H1 (cell line): ENCODE measurements at regions not wholly inside any gene's neighbourhood (a gene's known extent, or its start where the extent isn't known, plus 50 kb on each side); places are given as distances from the start of the nearest gene placed in this dataset.

Experiments
- CTCF ChIA-PET: fragments of 300-600 bp; sonication (Branson Sonifier 250); formaldehyde crosslinking; loops from one replicate; lab custom pipeline; 2021; ENCODE audit not compliant: partially characterized antibody; lab: Charles Lee
- POLR2A ChIA-PET: fragments of 300-600 bp; sonication (Branson Sonifier 250); formaldehyde crosslinking; loops from one replicate; lab custom pipeline; 2021; ENCODE audit warnings: inconsistent platforms; ENCODE audit not compliant: partially characterized antibody; lab: Charles Lee
- DNase-seq, 2 experiments: peaks; one replicate each; pipeline versions ENCODE4 v3.0.0 to v3.0.0-alpha.2; 2010 to 2022; ENCODE audit warnings: low spot score in 2 of 2, low read depth in 1 of 2, mixed read lengths in 1 of 2
- FAIRE-seq: peaks from 2 replicates; lab custom pipeline; 2011; peaks lifted over from hg19 to GRCh38; lab: Jason Lieb, UNC
- H2AFZ ChIP-seq: 2 replicates; pipeline ENCODE4 v1.8.1; 2012; ENCODE audit warnings: low read length, inconsistent platforms
- H2AK5ac ChIP-seq: 2 replicates; pipeline ENCODE4 v1.6.1; 2013; ENCODE audit warnings: low read depth, low read length
- H2BK120ac ChIP-seq: replicated peaks from 2 replicates; pipeline ENCODE3; 2013; ENCODE audit warnings: low read depth, low read length, inconsistent platforms
- H2BK12ac ChIP-seq: 2 replicates; pipeline ENCODE4 v1.6.1; 2013; ENCODE audit warnings: low read depth, low read length
- H2BK15ac ChIP-seq: 2 replicates; pipeline ENCODE4 v1.6.1; 2013; ENCODE audit warnings: low read length
- H2BK20ac ChIP-seq: 2 replicates; pipeline ENCODE4 v1.6.1; 2013; ENCODE audit warnings: low read length
- H2BK5ac ChIP-seq: 2 replicates; pipeline ENCODE4 v1.6.1; 2013; ENCODE audit warnings: low read depth, low read length
- H3K14ac ChIP-seq: 2 replicates; pipeline ENCODE4 v1.6.1; 2013; ENCODE audit warnings: inconsistent platforms; ENCODE audit not compliant: insufficient read length
- H3K18ac ChIP-seq: 2 replicates; pipeline ENCODE4 v1.6.1; 2013; ENCODE audit warnings: low read length; ENCODE audit errors: extremely low read depth
- H3K23ac ChIP-seq: 2 replicates; pipeline ENCODE4 v1.6.1; 2013; ENCODE audit warnings: inconsistent platforms; ENCODE audit not compliant: insufficient read length
- H3K23me2 ChIP-seq: 2 replicates; pipeline ENCODE4 v1.6.1; 2013; ENCODE audit warnings: low read depth, low read length
- H3K27ac ChIP-seq: 2 replicates; pipeline ENCODE4 v1.6.1; 2011; ENCODE audit warnings: low read depth, low read length, inconsistent platforms
- H3K27me3 ChIP-seq, 4 experiments: replicated peaks in 1 of 4; 1 replicate in 1 of 4; 2 replicates in 3 of 4; pipeline versions ENCODE4 v1.6.1 to v1.8.1; 2011 to 2013; ENCODE audit warnings: low read length in 3 of 4, mild to moderate bottlenecking in 3 of 4, inconsistent platforms in 2 of 4, mixed read lengths in 2 of 4, moderate library complexity in 1 of 4; ENCODE audit not compliant: control insufficient read depth in 3 of 4, insufficient read depth in 3 of 4; ENCODE audit errors: extremely low read depth in 1 of 4
- H3K36me3 ChIP-seq, 4 experiments: 2 replicates each; pipeline versions ENCODE4 v1.6.1 to v1.8.1; 2011 to 2013; ENCODE audit warnings: mild to moderate bottlenecking in 4 of 4, low read length in 3 of 4, moderate library complexity in 2 of 4, control low read depth in 1 of 4, inconsistent platforms in 1 of 4; ENCODE audit not compliant: insufficient read depth in 4 of 4, control insufficient read depth in 2 of 4
- H3K4ac ChIP-seq: replicated peaks from 2 replicates; pipeline ENCODE3; 2013; ENCODE audit warnings: low read length, low read depth, mixed read lengths, inconsistent platforms; ENCODE audit not compliant: insufficient read length
- H3K4me1 ChIP-seq, 4 experiments: replicated peaks in 1 of 4; 1 replicate in 1 of 4; 2 replicates in 3 of 4; pipeline versions ENCODE4 v1.6.1 to v1.8.1; 2011 to 2013; ENCODE audit warnings: low read length in 3 of 4, inconsistent platforms in 2 of 4, mixed read lengths in 1 of 4; ENCODE audit not compliant: insufficient read depth in 4 of 4, control insufficient read depth in 3 of 4
- H3K4me2 ChIP-seq, 2 experiments: 2 replicates each; pipeline versions ENCODE4 v1.6.1 to v1.8.1; 2011 to 2013; ENCODE audit warnings: low read depth in 2 of 2, low read length in 2 of 2, control low read depth in 1 of 2, inconsistent platforms in 1 of 2, mild to moderate bottlenecking in 1 of 2; ENCODE audit not compliant: insufficient read depth in 1 of 2
- H3K4me3 ChIP-seq, 4 experiments: fragments of 200-600, 300-600 bp in 1 of 4; sonication (generic), shearing (Covaris generic), sonication (Bioruptor Twin) in 1 of 4; 2 replicates each; pipeline versions ENCODE4 v1.5.1 to v1.8.1; 2011 to 2016; ENCODE audit warnings: low read length in 4 of 4, low read depth in 3 of 4, control low read depth in 2 of 4, inconsistent platforms in 2 of 4, mild to moderate bottlenecking in 2 of 4, mixed read lengths in 1 of 4, moderate library complexity in 1 of 4; ENCODE audit not compliant: insufficient read depth in 2 of 4; ENCODE audit errors: extremely low read depth in 1 of 4
- H3K56ac ChIP-seq: replicated peaks from 2 replicates; pipeline ENCODE3; 2013; ENCODE audit warnings: low read depth, mild to moderate bottlenecking, mixed read lengths, low read length, inconsistent platforms; ENCODE audit not compliant: insufficient read length
- H3K79me1 ChIP-seq: 2 replicates; pipeline ENCODE4 v1.6.1; 2013; ENCODE audit warnings: low read depth, low read length, control low read depth
- H3K79me2 ChIP-seq, 2 experiments: 2 replicates each; pipeline versions ENCODE4 v1.6.1 to v1.8.1; 2012 to 2013; ENCODE audit warnings: low read length in 2 of 2, mild to moderate bottlenecking in 2 of 2, inconsistent platforms in 1 of 2; ENCODE audit not compliant: insufficient read depth in 2 of 2, control insufficient read depth in 1 of 2
- H3K9ac ChIP-seq, 4 experiments: replicated peaks in 1 of 4; 1 replicate in 1 of 4; 2 replicates in 3 of 4; pipeline versions ENCODE4 v1.6.1 to v1.8.1; 2011 to 2013; ENCODE audit warnings: low read depth in 3 of 4, low read length in 3 of 4, control low read depth in 2 of 4, mild to moderate bottlenecking in 2 of 4, moderate library complexity in 2 of 4, inconsistent platforms in 1 of 4; ENCODE audit errors: extremely low read depth in 1 of 4
- H3K9me3 ChIP-seq, 2 experiments: 2 replicates each; pipeline versions ENCODE4 v1.6.1 to v1.8.1; 2012 to 2013; ENCODE audit warnings: mild to moderate bottlenecking in 2 of 2, moderate library complexity in 2 of 2, control low read depth in 1 of 2, inconsistent platforms in 1 of 2, low read depth in 1 of 2, low read length in 1 of 2, mixed read lengths in 1 of 2; ENCODE audit not compliant: insufficient read depth in 2 of 2
- H4K20me1 ChIP-seq, 2 experiments: replicated peaks in 1 of 2; 2 replicates each; pipeline versions ENCODE3 to v1.8.1; 2011 to 2013; ENCODE audit warnings: inconsistent platforms in 2 of 2, low read length in 2 of 2, mild to moderate bottlenecking in 1 of 2; ENCODE audit not compliant: insufficient read depth in 2 of 2, control insufficient read depth in 1 of 2
- H4K5ac ChIP-seq: 2 replicates; pipeline ENCODE4 v1.6.1; 2013; ENCODE audit warnings: low read length, low read depth, mixed read lengths, inconsistent platforms; ENCODE audit not compliant: insufficient read length
- H4K8ac ChIP-seq: 2 replicates; pipeline ENCODE4 v1.8.0; 2013; ENCODE audit warnings: mild to moderate bottlenecking, moderate library complexity, low read length, inconsistent platforms; ENCODE audit not compliant: insufficient read depth; ENCODE audit errors: extremely low read depth
- H4K91ac ChIP-seq: replicated peaks from 2 replicates; pipeline ENCODE3; 2013; ENCODE audit warnings: low read length, mixed read lengths, inconsistent platforms; ENCODE audit not compliant: insufficient read length
- SIX5 ChIP-seq: IDR thresholded peaks from 2 replicates; pipeline ENCODE4 v1.6.1; 2011; ENCODE audit warnings: mild to moderate bottlenecking, low read depth, low read length

DNA sequence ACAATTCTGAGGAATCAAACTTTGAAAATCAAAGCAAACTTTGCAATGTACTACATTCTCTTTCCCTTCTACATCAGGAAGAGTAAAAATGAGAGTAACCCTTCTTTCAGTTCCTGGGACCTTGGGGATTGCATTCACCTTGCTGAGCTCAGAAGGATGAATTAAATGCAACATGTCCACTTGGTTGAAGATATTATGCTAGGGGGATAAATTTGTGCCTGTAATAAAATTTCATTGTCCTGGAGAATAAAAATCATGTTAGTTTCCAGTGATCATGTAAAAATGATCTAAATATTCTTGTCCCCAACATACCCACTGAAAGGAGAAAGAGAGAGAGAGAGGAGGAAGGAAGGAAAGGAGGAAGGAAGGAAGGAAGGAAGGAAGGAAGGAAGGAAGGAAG, 587.1 kb upstream of the NEGR1 start:
- no peak for TF ChIP-seq SIX5
- TF ChIP-seq, all 59 proteins: peak for 0
- no peak overlapping the region for H3K56ac ChIP-seq
- no peak overlapping the region for H2AK5ac ChIP-seq
- no peaks in the 10 kb centered on the region for H3K27me3 ChIP-seq
- H2BK12ac ChIP-seq = no peak overlapping the region
- H4K8ac ChIP-seq = no peak overlapping the region
- FAIRE-seq (no peak), DNase-seq (no peak)
- H3K18ac ChIP-seq = no peak overlapping the region
- POLR2A ChIA-PET = no interaction called here
- H3K4ac ChIP-seq = no peak overlapping the region
- H3K4me3 ChIP-seq = no peak overlapping the region
- H3K23me2 ChIP-seq = no peaks in the 10 kb centered on the region
- no peak overlapping the region for H2BK120ac ChIP-seq
- no peaks in the 10 kb centered on the region for H3K4me1 ChIP-seq
- H2AFZ ChIP-seq = no peak overlapping the region
- H3K23ac ChIP-seq = no peak overlapping the region
- no peak overlapping the region for H2BK5ac ChIP-seq
- no peak overlapping the region for H3K9ac ChIP-seq
- no peaks in the 10 kb centered on the region for H3K36me3 ChIP-seq
- H3K14ac ChIP-seq = no peak overlapping the region
- H2BK15ac ChIP-seq = no peak overlapping the region
- no peaks in the 10 kb centered on the region for H3K9me3 ChIP-seq
- no peaks in the 10 kb centered on the region for H3K79me2 ChIP-seq
- H4K20me1 ChIP-seq = no peaks in the 10 kb centered on the region
- no peak overlapping the region for H2BK20ac ChIP-seq
- H4K5ac ChIP-seq = no peak overlapping the region
- H4K91ac ChIP-seq = no peak overlapping the region
- no peak overlapping the region for H3K4me2 ChIP-seq
- no peaks in the 10 kb centered on the region for H3K79me1 ChIP-seq
- CTCF ChIA-PET = interaction anchor here (0.6 to 0.9 kb wide), 2 partner anchors 26 to 190 kb away, joined by 3 read pairs; no protein-coding TSS in a partner anchor
- H3K27ac ChIP-seq = no peak overlapping the region
